Gastrocnemius medialis (tissue), 4 donors: ENCODE measurements at regions not wholly inside any gene's neighbourhood (a gene's known extent, or its start where the extent isn't known, plus 50 kb on each side); places are given as distances from the start of the nearest gene placed in this dataset.

ENCODE experiments used
- POLR2A ChIP-seq, 2 donors: fragments of 450-650 bp; IDR thresholded peaks; one replicate each; pipeline ENCODE4 v1.6.1; 2017; ENCODE audit warnings: antibody characterized with exemption in 2 of 2, mild to moderate bottlenecking in 2 of 2, moderate library complexity in 2 of 2
- TF ChIP-seq, protein P1 (sequence below), 5 experiments: fragments of 450-650 bp in 3 of 5; fragments of 200-600 bp in 2 of 5; sonication (generic) in 2 of 5; IDR thresholded peaks in 4 of 5; conservative IDR thresholded peaks in 1 of 5; 1 replicate in 4 of 5; 2 replicates in 1 of 5; pipeline ENCODE4 v1.5.1; 2016 to 2019; ENCODE audit warnings: antibody characterized with exemption in 5 of 5, mild to moderate bottlenecking in 3 of 5, moderate library complexity in 3 of 5

DNA sequence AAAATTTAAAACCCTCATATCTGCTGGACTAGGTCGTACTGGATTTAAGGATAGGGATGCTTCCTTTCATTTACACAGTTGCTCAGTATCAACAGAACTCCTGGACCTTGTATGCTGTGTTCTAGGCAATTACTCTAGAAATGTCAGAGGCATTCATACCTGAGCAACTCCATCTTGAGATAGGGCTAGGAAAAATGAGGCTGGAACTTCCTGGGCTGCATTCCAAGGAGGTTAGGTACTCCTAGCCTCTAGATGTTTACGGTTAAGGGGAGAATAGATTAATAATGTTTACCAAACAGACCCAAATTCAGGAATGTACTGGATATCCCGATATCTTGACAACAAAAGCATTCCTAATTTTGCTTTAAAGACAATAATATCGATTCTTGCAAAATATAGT, 84.7 kb upstream of the NLGN4X start:
- TF ChIP-seq, protein P1, sequence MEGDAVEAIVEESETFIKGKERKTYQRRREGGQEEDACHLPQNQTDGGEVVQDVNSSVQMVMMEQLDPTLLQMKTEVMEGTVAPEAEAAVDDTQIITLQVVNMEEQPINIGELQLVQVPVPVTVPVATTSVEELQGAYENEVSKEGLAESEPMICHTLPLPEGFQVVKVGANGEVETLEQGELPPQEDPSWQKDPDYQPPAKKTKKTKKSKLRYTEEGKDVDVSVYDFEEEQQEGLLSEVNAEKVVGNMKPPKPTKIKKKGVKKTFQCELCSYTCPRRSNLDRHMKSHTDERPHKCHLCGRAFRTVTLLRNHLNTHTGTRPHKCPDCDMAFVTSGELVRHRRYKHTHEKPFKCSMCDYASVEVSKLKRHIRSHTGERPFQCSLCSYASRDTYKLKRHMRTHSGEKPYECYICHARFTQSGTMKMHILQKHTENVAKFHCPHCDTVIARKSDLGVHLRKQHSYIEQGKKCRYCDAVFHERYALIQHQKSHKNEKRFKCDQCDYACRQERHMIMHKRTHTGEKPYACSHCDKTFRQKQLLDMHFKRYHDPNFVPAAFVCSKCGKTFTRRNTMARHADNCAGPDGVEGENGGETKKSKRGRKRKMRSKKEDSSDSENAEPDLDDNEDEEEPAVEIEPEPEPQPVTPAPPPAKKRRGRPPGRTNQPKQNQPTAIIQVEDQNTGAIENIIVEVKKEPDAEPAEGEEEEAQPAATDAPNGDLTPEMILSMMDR (IDR thresholded peaks at IDR 0.05 in 4 of 5, conservative IDR thresholded peaks at IDR 0.05 in 1 of 5), result no peak
- TF ChIP-seq POLR2A (IDR thresholded peaks at IDR 0.05), result no peak
